ENCODE measurements at regions not wholly inside any gene's neighbourhood (a gene's known extent, or its start where the extent isn't known, plus 50 kb on each side); places are given as distances from the start of the nearest gene placed in this dataset.

GRCh38 chr2:199659207-199659606, 191.8 kb downstream of the FTCDNL1 start:
- TF ChIP-seq, protein P1, sequence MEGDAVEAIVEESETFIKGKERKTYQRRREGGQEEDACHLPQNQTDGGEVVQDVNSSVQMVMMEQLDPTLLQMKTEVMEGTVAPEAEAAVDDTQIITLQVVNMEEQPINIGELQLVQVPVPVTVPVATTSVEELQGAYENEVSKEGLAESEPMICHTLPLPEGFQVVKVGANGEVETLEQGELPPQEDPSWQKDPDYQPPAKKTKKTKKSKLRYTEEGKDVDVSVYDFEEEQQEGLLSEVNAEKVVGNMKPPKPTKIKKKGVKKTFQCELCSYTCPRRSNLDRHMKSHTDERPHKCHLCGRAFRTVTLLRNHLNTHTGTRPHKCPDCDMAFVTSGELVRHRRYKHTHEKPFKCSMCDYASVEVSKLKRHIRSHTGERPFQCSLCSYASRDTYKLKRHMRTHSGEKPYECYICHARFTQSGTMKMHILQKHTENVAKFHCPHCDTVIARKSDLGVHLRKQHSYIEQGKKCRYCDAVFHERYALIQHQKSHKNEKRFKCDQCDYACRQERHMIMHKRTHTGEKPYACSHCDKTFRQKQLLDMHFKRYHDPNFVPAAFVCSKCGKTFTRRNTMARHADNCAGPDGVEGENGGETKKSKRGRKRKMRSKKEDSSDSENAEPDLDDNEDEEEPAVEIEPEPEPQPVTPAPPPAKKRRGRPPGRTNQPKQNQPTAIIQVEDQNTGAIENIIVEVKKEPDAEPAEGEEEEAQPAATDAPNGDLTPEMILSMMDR (conservative IDR thresholded peaks at IDR 0.05; ENCODE audit: low read depth, low read length): no peak
- peak; percentile 18 for DNase-seq (ENCODE audit: low read depth)
- H3K4me3 ChIP-seq (ENCODE audit: low read depth, low read length): peak overlapping the region; percentile 42

DNA sequence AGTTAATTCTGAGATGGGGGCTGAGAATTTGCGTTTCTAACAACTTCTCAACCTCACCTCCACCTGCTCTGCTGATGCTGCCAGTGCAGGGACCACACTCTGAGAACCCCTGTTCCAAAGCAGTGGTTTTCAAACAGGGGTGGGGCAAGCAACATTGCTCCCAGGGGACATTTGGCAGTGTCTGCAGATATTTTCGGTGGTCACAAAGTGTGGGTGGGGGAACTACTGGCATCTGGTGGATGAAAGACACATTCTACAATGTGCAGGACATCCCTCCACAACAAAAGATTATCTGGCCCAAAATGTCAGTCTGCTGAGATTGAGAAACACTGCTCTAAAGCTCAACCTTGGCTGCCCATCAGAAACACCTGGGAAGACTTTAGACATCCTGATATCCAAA, 188.7 kb upstream of the SATB2 start:
- TF ChIP-seq, protein P1 (conservative IDR thresholded peaks at IDR 0.05; ENCODE audit: low read depth, low read length): no peak
- DNase-seq (ENCODE audit: low read depth): no peak
- no peak overlapping the region for H3K4me3 ChIP-seq (ENCODE audit: low read depth, low read length)

DNA sequence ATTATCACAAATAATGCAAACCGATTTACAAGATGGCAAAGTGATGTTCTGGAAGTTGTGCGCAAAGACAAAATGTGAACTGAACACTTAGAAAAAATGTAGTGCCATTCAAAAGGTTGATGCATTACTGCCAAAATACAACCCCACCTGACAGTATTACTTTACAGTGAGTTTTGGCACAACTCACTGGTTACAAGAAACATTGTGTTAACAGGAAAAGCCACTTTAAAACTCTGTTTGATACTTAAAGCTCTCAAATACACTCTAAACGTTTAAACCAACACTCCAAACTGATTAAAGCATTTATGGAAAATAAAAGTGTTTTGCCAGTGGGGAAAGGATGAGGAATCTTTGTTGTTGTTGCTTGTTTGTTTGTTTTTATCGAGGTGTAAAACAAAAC, 173.4 kb upstream of the SATB2 start:
- DNase-seq (ENCODE audit: low read depth): no peak
- TF ChIP-seq, protein P1 (conservative IDR thresholded peaks at IDR 0.05; ENCODE audit: low read depth, low read length): no peak
- H3K4me3 ChIP-seq (ENCODE audit: low read depth, low read length): no peak overlapping the region

DNA sequence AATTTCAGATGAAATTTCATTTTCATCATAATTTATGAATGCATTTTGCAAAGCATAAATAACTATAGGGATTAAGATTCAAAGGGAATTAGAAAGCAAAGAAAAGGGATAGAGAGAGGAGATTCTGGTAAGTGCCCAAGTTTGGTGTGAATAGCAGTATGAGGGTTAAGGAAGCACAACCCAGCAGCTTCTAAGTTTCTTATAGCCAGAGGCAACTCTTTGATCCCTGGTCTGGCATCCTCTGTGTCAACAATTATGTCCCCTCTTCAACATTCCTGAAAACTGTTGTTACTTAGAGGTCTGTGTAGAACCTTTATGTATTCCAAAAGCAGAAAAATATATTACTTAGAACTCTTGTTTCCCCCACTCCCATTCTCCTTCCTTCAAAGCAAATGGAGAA, 171.6 kb upstream of the SATB2 start:
- TF ChIP-seq, protein P1 (conservative IDR thresholded peaks at IDR 0.05; ENCODE audit: low read depth, low read length): no peak
- no peak overlapping the region for H3K4me3 ChIP-seq (ENCODE audit: low read depth, low read length)
- no peak for DNase-seq (ENCODE audit: low read depth)

GRCh38 chr2:199627417-199627816, 169.7 kb upstream of the SATB2 start:
- TF ChIP-seq, protein P1 (conservative IDR thresholded peaks at IDR 0.05; ENCODE audit: low read depth, low read length): no peak
- DNase-seq (ENCODE audit: low read depth): no peak
- H3K4me3 ChIP-seq (ENCODE audit: low read depth, low read length): no peak overlapping the region

DNA sequence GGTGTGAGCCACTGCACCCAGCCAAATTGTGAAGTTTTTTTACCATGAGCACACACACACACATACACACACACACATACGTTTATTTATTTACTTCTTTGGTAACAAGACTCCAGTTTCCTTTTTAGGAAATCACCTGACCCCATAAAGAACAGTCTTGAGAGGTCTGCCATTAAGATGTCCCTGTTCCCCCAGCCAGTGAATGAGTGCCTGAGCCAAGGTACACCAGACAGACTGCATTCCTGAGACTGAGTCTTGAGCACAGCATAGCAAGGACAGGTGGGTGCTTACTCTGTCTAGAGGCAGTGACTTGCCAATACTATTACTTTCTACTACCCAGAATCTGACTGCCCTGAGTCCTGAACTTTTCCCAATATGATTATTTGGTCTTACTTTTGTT, 167.2 kb upstream of the SATB2 start:
- TF ChIP-seq, protein P1 (conservative IDR thresholded peaks at IDR 0.05; ENCODE audit: low read depth, low read length): no peak
- H3K4me3 ChIP-seq (ENCODE audit: low read depth, low read length): no peak overlapping the region
- no peak for DNase-seq (ENCODE audit: low read depth)

DNA sequence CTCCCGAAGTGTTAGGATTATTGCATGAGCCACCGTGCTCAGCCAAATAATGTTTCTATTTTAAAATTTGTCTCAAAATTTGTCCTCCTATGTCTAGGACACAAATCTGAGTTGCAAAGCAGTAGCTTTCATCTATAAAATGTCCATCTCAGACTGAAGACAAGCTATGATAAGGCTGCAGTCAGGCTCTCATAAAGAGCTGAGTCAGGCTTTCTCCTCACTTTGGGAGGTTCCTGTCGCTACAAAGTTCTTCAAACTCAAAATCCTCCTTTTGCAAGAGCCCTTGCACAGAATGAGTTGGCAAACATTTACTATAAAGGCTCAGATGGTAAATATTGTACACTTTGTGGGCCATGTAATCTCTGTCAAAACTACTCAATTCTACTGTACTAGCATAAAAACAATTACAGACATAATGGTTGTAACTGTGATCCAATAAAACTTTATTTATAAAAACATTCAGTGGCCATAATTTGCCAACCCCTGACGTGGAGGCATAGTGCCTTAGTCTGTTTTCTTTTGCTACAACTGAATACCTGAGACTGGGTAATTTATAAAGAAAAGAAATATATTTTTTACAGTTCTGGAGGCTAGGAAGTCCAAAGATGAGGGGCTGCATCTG, 154.9 kb upstream of the SATB2 start:
- TF ChIP-seq, protein P1 (conservative IDR thresholded peaks at IDR 0.05; ENCODE audit: low read depth, low read length): no peak

More for the DNA sequence above, 154.9 kb upstream of the SATB2 start:
- no peak overlapping the region for H3K4me3 ChIP-seq (ENCODE audit: low read depth, low read length)
- DNase-seq (ENCODE audit: low read depth): no peak
